ENCODE measurements at regions not wholly inside any gene's neighbourhood (a gene's known extent, or its start where the extent isn't known, plus 50 kb on each side); places are given as distances from the start of the nearest gene placed in this dataset.

DNA sequence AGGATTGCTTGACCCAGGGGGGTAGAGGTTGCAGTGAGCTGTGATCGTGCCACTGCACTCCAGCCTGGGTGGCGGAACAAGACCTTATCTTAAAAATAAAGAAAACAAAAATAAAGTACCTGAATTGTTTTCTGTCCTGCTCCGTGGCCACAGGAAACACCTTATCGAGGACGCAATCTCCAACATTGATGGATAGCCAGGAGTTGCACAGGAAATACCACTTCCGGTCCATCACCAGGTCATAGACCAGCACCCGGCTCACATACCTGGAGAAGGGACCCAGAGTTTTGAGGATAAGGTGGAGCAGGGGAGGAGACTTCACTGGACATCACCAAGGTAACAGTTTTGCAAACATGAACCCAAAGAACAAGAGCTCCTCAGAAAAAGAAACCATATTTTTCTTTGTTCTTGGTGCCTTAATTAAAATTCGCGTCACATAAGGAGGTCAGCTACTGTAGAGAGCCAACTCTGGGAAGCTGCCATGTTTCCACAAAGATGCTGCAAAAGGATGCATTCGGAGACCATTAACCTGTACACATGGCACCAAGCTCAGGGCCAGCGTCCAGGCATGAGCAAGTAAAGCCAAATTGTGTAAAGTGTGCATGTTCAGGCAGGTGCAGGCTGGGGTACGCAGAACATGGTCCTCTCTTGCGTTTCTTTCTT, 55.6 kb upstream of the GCSH start:
- no peaks in the 10 kb centered on the region for H3K9me2 ChIP-seq (ENCODE audit: insufficient read depth)
- ATAC-seq (no peak), DNase-seq (ENCODE audit: low read depth, low spot score) (no peak)
- H3K27ac ChIP-seq (ENCODE audit: low read depth, low read length): no peak overlapping the region
- no peaks in the 10 kb centered on the region for H3K27me3 ChIP-seq (ENCODE audit: insufficient read depth, low read length)
- H3K4me2 ChIP-seq (ENCODE audit: low read length): no peak overlapping the region
- H2AFZ ChIP-seq (ENCODE audit: low read depth, low read length, poor library complexity, severe bottlenecking): no peak overlapping the region
- POLR2A ChIA-PET: no interaction called here
- RAD21 ChIA-PET (ENCODE audit: low non-redundant PET in 1 of 2, low total read pairs in 2 of 2, uncharacterized antibody in 2 of 2, unreplicated experiment in 2 of 2): no interaction called here
- no peaks in the 10 kb centered on the region for H4K20me1 ChIP-seq (ENCODE audit: insufficient read depth)
- intact Hi-C loops (cut with micrococcal nuclease): no loop called here
- TF ChIP-seq SIN3A (IDR thresholded peaks at IDR 0.05; ENCODE audit: low read depth) (no peak), EGR1 (IDR thresholded peaks at IDR 0.05; ENCODE audit: low read depth) (no peak)
- TF ChIP-seq, protein P1, sequence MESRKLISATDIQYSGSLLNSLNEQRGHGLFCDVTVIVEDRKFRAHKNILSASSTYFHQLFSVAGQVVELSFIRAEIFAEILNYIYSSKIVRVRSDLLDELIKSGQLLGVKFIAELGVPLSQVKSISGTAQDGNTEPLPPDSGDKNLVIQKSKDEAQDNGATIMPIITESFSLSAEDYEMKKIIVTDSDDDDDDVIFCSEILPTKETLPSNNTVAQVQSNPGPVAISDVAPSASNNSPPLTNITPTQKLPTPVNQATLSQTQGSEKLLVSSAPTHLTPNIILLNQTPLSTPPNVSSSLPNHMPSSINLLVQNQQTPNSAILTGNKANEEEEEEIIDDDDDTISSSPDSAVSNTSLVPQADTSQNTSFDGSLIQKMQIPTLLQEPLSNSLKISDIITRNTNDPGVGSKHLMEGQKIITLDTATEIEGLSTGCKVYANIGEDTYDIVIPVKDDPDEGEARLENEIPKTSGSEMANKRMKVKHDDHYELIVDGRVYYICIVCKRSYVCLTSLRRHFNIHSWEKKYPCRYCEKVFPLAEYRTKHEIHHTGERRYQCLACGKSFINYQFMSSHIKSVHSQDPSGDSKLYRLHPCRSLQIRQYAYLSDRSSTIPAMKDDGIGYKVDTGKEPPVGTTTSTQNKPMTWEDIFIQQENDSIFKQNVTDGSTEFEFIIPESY (IDR thresholded peaks at IDR 0.05; ENCODE audit: extremely low read depth, insufficient replicate concordance, low read length): no peak
- no peaks in the 10 kb centered on the region for H3K4me1 ChIP-seq (ENCODE audit: control insufficient read depth in 1 of 2, insufficient read depth in 2 of 2, low read length in 2 of 2)
- no peaks in the 10 kb centered on the region for H3K36me3 ChIP-seq (ENCODE audit: control insufficient read depth in 1 of 2, insufficient read depth in 2 of 2, low read length in 2 of 2)
- H3K79me2 ChIP-seq (ENCODE audit: insufficient read depth, low read length): no peaks in the 10 kb centered on the region
- no TSS peak for BruUV-seq (replicated peaks)
- no peaks in the 10 kb centered on the region for H3K9me3 ChIP-seq (ENCODE audit: control insufficient read depth in 1 of 2, insufficient read depth in 1 of 2, low read depth in 1 of 2, low read length in 2 of 2)
- CTCF ChIA-PET: interaction anchor here (1.7 kb wide), 1 partner anchor 10 kb away, joined by 4 read pairs; no protein-coding TSS in a partner anchor
- H3K9ac ChIP-seq (ENCODE audit: low read length): no peak overlapping the region
- H3K4me3 ChIP-seq (replicated peaks in 1 of 2; ENCODE audit: low read depth in 1 of 2, low read length in 2 of 2): no peak overlapping the region

DNA sequence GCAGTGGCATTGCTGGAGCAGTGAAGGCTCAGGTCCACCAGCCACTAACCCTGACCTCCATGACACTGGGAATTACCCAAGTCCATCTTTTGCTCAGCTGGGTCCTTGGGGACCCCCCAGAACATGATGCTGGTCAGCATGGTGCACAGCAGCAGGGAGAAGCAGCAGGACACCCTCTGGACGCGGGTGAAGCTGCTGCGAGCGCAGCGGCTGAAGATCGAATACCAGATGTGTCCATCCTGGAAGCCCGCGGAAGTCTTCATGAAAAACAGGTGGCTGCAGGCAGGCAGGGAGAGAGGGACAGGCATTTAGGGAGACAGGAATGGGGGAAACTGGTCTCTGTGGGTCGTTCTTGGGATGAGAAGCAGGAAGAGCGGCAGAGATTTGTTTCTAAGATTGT, 53.4 kb upstream of the GCSH start:
- intact Hi-C loops (cut with micrococcal nuclease): no loop called here
- TF ChIP-seq YY1 (IDR thresholded peaks at IDR 0.05; ENCODE audit: extremely low read depth, insufficient replicate concordance, low read depth, low read length) (no peak), CBX3 (IDR thresholded peaks at IDR 0.05; ENCODE audit: low read depth) (no peak), ELF1 (IDR thresholded peaks at IDR 0.05; ENCODE audit: borderline replicate concordance, low read depth) (no peak), SIN3A (IDR thresholded peaks at IDR 0.05; ENCODE audit: low read depth) (no peak), RAD21 (IDR thresholded peaks at IDR 0.05; ENCODE audit: low read depth) (no peak), EZH2 (IDR thresholded peaks at IDR 0.05) (no peak), FOSL1 (IDR thresholded peaks at IDR 0.05; ENCODE audit: low read depth) (no peak), ZFX (IDR thresholded peaks at IDR 0.05) (no peak)
- TF ChIP-seq, protein P2, sequence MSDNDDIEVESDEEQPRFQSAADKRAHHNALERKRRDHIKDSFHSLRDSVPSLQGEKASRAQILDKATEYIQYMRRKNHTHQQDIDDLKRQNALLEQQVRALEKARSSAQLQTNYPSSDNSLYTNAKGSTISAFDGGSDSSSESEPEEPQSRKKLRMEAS (IDR thresholded peaks at IDR 0.05): no peak
- TF ChIP-seq, protein P3, sequence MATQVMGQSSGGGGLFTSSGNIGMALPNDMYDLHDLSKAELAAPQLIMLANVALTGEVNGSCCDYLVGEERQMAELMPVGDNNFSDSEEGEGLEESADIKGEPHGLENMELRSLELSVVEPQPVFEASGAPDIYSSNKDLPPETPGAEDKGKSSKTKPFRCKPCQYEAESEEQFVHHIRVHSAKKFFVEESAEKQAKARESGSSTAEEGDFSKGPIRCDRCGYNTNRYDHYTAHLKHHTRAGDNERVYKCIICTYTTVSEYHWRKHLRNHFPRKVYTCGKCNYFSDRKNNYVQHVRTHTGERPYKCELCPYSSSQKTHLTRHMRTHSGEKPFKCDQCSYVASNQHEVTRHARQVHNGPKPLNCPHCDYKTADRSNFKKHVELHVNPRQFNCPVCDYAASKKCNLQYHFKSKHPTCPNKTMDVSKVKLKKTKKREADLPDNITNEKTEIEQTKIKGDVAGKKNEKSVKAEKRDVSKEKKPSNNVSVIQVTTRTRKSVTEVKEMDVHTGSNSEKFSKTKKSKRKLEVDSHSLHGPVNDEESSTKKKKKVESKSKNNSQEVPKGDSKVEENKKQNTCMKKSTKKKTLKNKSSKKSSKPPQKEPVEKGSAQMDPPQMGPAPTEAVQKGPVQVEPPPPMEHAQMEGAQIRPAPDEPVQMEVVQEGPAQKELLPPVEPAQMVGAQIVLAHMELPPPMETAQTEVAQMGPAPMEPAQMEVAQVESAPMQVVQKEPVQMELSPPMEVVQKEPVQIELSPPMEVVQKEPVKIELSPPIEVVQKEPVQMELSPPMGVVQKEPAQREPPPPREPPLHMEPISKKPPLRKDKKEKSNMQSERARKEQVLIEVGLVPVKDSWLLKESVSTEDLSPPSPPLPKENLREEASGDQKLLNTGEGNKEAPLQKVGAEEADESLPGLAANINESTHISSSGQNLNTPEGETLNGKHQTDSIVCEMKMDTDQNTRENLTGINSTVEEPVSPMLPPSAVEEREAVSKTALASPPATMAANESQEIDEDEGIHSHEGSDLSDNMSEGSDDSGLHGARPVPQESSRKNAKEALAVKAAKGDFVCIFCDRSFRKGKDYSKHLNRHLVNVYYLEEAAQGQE (IDR thresholded peaks at IDR 0.05; ENCODE audit: low read depth): no peak

More for the DNA sequence above, 53.4 kb upstream of the GCSH start:
- ChIA-PET CTCF (no interaction called here), RAD21 (ENCODE audit: low non-redundant PET in 1 of 2, low total read pairs in 2 of 2, uncharacterized antibody in 2 of 2, unreplicated experiment in 2 of 2) (no interaction called here), POLR2A (no interaction called here)
- DNase-seq (ENCODE audit: low read depth, low spot score) (no peak), ATAC-seq (no peak)
- no peaks in the 10 kb centered on the region for H3K79me2 ChIP-seq (ENCODE audit: insufficient read depth, low read length)
- H3K4me2 ChIP-seq (ENCODE audit: low read length): no peak overlapping the region
- no peak overlapping the region for H3K4me3 ChIP-seq (replicated peaks in 1 of 2; ENCODE audit: low read depth in 1 of 2, low read length in 2 of 2)
- H3K9me2 ChIP-seq (ENCODE audit: insufficient read depth): no peaks in the 10 kb centered on the region
- H3K27me3 ChIP-seq (ENCODE audit: insufficient read depth, low read length): no peaks in the 10 kb centered on the region
- BruUV-seq (replicated peaks): no TSS peak
- peaks cover 6 to 10% of the 10 kb centered on the region in 2 experiments for H3K4me1 ChIP-seq (ENCODE audit: control insufficient read depth in 1 of 2, insufficient read depth in 2 of 2, low read length in 2 of 2)
- no peak overlapping the region for H3K9ac ChIP-seq (ENCODE audit: low read length)
- H2AFZ ChIP-seq (ENCODE audit: low read depth, low read length, poor library complexity, severe bottlenecking): no peak overlapping the region
- no peaks in the 10 kb centered on the region for H3K9me3 ChIP-seq (ENCODE audit: control insufficient read depth in 1 of 2, insufficient read depth in 1 of 2, low read depth in 1 of 2, low read length in 2 of 2)
- no peak overlapping the region for H3K27ac ChIP-seq (ENCODE audit: low read depth, low read length)
- H3K36me3 ChIP-seq (ENCODE audit: control insufficient read depth in 1 of 2, insufficient read depth in 2 of 2, low read length in 2 of 2): no peaks in the 10 kb centered on the region
- H4K20me1 ChIP-seq (ENCODE audit: insufficient read depth): no peaks in the 10 kb centered on the region
